H1 (cell line): ENCODE measurements at regions not wholly inside any gene's neighbourhood (a gene's known extent, or its start where the extent isn't known, plus 50 kb on each side); places are given as distances from the start of the nearest gene placed in this dataset.

Source experiments
- CEBPB ChIP-seq: IDR thresholded peaks from 2 replicates; pipeline ENCODE4 v1.6.1; 2012; ENCODE audit warnings: low read depth, low read length
- CREB1 ChIP-seq: IDR thresholded peaks from 2 replicates; pipeline ENCODE4 v1.6.1; 2012; ENCODE audit warnings: inconsistent platforms
- HDAC2 ChIP-seq, 2 experiments: fragments of 300-600 bp in 1 of 2; sonication (generic) in 1 of 2; IDR thresholded peaks; 2 replicates each; pipeline ENCODE4 v1.6.1; 2011 to 2012; ENCODE audit warnings: low read depth in 2 of 2, low read length in 2 of 2, mild to moderate bottlenecking in 2 of 2, moderate library complexity in 2 of 2, borderline replicate concordance in 1 of 2, inconsistent platforms in 1 of 2
- KDM4A ChIP-seq: IDR thresholded peaks from one replicate; pipeline ENCODE4 v1.7.1; 2012; ENCODE audit warnings: low read depth, mild to moderate bottlenecking, moderate library complexity, low read length, inconsistent platforms; ENCODE audit not compliant: severe bottlenecking
- MAFK ChIP-seq: IDR thresholded peaks from 2 replicates; pipeline ENCODE4 v1.6.1; 2012; ENCODE audit warnings: low read depth, mild to moderate bottlenecking, improper control_type of control experiment, low read length
- SIN3A ChIP-seq, 2 experiments: IDR thresholded peaks in 1 of 2; conservative IDR thresholded peaks in 1 of 2; 2 replicates each; pipeline ENCODE4 v1.6.1; 2011 to 2012; ENCODE audit warnings: low read length in 2 of 2, improper control_type of control experiment in 1 of 2, low read depth in 1 of 2, mild to moderate bottlenecking in 1 of 2
- TAF7 ChIP-seq: optimal IDR thresholded peaks from 2 replicates; pipeline ENCODE3; 2011; ENCODE audit warnings: low read depth, mild to moderate bottlenecking, inconsistent platforms, low read length, moderate library complexity, borderline replicate concordance
- TF ChIP-seq, protein P1 (sequence below): fragments of 300-600 bp; sonication (generic); IDR thresholded peaks from 2 replicates; pipeline ENCODE4 v1.7.1; 2012; ENCODE audit warnings: low read length, moderate library complexity, mild to moderate bottlenecking, inconsistent platforms; ENCODE audit not compliant: insufficient replicate concordance
- TF ChIP-seq, protein P2 (sequence below): IDR thresholded peaks from 2 replicates; pipeline ENCODE4 v1.6.1; 2012; ENCODE audit warnings: inconsistent platforms

DNA sequence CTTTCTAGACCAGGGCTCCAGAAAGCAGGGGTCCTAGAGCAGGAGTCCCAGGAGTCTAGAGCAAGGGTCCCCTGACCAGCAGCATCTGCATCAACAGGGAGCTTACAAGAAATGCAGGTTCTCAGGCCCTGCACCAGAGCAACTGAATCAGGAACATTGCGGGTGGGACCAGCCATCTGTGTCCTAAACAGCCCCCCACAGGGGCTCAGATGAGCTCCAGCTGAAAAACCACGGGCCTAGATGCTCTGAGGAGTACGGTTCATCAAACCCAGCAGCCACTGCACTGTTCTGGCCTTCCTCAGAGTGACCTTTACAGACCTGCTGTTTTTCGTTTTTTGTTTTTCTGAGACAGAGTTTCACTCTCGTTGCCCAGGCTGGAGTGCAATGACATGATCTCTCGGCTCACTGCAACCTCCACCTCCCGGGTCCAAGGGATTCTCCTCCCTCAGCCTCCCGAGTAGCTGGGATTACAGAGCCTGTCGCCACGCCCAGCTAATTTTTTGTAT is 438.2 kb downstream of the SOX9 start (continued):
- TF ChIP-seq, protein P1, sequence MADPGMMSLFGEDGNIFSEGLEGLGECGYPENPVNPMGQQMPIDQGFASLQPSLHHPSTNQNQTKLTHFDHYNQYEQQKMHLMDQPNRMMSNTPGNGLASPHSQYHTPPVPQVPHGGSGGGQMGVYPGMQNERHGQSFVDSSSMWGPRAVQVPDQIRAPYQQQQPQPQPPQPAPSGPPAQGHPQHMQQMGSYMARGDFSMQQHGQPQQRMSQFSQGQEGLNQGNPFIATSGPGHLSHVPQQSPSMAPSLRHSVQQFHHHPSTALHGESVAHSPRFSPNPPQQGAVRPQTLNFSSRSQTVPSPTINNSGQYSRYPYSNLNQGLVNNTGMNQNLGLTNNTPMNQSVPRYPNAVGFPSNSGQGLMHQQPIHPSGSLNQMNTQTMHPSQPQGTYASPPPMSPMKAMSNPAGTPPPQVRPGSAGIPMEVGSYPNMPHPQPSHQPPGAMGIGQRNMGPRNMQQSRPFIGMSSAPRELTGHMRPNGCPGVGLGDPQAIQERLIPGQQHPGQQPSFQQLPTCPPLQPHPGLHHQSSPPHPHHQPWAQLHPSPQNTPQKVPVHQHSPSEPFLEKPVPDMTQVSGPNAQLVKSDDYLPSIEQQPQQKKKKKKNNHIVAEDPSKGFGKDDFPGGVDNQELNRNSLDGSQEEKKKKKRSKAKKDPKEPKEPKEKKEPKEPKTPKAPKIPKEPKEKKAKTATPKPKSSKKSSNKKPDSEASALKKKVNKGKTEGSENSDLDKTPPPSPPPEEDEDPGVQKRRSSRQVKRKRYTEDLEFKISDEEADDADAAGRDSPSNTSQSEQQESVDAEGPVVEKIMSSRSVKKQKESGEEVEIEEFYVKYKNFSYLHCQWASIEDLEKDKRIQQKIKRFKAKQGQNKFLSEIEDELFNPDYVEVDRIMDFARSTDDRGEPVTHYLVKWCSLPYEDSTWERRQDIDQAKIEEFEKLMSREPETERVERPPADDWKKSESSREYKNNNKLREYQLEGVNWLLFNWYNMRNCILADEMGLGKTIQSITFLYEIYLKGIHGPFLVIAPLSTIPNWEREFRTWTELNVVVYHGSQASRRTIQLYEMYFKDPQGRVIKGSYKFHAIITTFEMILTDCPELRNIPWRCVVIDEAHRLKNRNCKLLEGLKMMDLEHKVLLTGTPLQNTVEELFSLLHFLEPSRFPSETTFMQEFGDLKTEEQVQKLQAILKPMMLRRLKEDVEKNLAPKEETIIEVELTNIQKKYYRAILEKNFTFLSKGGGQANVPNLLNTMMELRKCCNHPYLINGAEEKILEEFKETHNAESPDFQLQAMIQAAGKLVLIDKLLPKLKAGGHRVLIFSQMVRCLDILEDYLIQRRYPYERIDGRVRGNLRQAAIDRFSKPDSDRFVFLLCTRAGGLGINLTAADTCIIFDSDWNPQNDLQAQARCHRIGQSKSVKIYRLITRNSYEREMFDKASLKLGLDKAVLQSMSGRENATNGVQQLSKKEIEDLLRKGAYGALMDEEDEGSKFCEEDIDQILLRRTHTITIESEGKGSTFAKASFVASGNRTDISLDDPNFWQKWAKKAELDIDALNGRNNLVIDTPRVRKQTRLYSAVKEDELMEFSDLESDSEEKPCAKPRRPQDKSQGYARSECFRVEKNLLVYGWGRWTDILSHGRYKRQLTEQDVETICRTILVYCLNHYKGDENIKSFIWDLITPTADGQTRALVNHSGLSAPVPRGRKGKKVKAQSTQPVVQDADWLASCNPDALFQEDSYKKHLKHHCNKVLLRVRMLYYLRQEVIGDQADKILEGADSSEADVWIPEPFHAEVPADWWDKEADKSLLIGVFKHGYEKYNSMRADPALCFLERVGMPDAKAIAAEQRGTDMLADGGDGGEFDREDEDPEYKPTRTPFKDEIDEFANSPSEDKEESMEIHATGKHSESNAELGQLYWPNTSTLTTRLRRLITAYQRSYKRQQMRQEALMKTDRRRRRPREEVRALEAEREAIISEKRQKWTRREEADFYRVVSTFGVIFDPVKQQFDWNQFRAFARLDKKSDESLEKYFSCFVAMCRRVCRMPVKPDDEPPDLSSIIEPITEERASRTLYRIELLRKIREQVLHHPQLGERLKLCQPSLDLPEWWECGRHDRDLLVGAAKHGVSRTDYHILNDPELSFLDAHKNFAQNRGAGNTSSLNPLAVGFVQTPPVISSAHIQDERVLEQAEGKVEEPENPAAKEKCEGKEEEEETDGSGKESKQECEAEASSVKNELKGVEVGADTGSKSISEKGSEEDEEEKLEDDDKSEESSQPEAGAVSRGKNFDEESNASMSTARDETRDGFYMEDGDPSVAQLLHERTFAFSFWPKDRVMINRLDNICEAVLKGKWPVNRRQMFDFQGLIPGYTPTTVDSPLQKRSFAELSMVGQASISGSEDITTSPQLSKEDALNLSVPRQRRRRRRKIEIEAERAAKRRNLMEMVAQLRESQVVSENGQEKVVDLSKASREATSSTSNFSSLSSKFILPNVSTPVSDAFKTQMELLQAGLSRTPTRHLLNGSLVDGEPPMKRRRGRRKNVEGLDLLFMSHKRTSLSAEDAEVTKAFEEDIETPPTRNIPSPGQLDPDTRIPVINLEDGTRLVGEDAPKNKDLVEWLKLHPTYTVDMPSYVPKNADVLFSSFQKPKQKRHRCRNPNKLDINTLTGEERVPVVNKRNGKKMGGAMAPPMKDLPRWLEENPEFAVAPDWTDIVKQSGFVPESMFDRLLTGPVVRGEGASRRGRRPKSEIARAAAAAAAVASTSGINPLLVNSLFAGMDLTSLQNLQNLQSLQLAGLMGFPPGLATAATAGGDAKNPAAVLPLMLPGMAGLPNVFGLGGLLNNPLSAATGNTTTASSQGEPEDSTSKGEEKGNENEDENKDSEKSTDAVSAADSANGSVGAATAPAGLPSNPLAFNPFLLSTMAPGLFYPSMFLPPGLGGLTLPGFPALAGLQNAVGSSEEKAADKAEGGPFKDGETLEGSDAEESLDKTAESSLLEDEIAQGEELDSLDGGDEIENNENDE = no peak
- TF ChIP-seq MAFK (no peak), CEBPB (no peak), TAF7 (no peak), HDAC2 (IDR thresholded peaks at IDR 0.05; ENCODE audit: borderline replicate concordance in 1 of 2, low read depth in 2 of 2, low read length in 2 of 2) (no peak), SIN3A (conservative IDR thresholded peaks at IDR 0.05 in 1 of 2, IDR thresholded peaks at IDR 0.05 in 1 of 2; ENCODE audit: low read depth in 1 of 2, low read length in 2 of 2) (no peak), KDM4A (no peak), CREB1 (no peak)
- TF ChIP-seq, protein P2, sequence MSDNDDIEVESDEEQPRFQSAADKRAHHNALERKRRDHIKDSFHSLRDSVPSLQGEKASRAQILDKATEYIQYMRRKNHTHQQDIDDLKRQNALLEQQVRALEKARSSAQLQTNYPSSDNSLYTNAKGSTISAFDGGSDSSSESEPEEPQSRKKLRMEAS = no peak
